Keratinocyte (primary cell): ENCODE measurements at regions not wholly inside any gene's neighbourhood (a gene's known extent, or its start where the extent isn't known, plus 50 kb on each side); places are given as distances from the start of the nearest gene placed in this dataset.

Source experiments
- DNase-seq: peaks from one replicate; pipeline ENCODE4 v3.0.0-alpha.2; 2011; ENCODE audit warnings: low read depth, missing footprints, low spot score
- FAIRE-seq: peaks from 2 replicates; lab custom pipeline; 2011; peaks lifted over from hg19 to GRCh38; lab: Jason Lieb, UNC
- H2AFZ ChIP-seq: 2 replicates; pipeline ENCODE4 v1.6.0; 2012; ENCODE audit warnings: low read length, control low read depth, inconsistent platforms; ENCODE audit not compliant: control insufficient read depth
- H3K27ac ChIP-seq: 2 replicates; pipeline ENCODE4 v1.5.1; 2011; ENCODE audit warnings: low read length; ENCODE audit not compliant: control insufficient read depth, insufficient read depth
- H3K27me3 ChIP-seq: 3 replicates; pipeline ENCODE4 v1.6.0; 2011; ENCODE audit warnings: low read length; ENCODE audit not compliant: control insufficient read depth, insufficient read depth; ENCODE audit errors: extremely low read depth
- H3K36me3 ChIP-seq, 2 experiments: 2 replicates in 1 of 2; 3 replicates in 1 of 2; pipeline ENCODE4 v1.5.1; 2011; ENCODE audit warnings: low read length in 2 of 2, mild to moderate bottlenecking in 1 of 2; ENCODE audit not compliant: control insufficient read depth in 2 of 2, insufficient read depth in 2 of 2; ENCODE audit errors: extremely low read depth in 1 of 2
- H3K4me1 ChIP-seq: 3 replicates; pipeline ENCODE4 v1.5.1; 2011; ENCODE audit warnings: low read length; ENCODE audit not compliant: control insufficient read depth, insufficient read depth; ENCODE audit errors: extremely low read depth
- H3K4me2 ChIP-seq: 3 replicates; pipeline ENCODE4 v1.6.0; 2011; ENCODE audit warnings: low read depth, low read length; ENCODE audit not compliant: control insufficient read depth, insufficient read depth; ENCODE audit errors: extremely low read depth
- H3K4me3 ChIP-seq, 3 experiments: fragments of 200-600 bp in 1 of 3; sonication (generic) in 1 of 3; 2 replicates in 2 of 3; 3 replicates in 1 of 3; pipeline ENCODE4 v1.5.1; 2011 to 2016; ENCODE audit warnings: low read length in 3 of 3, mild to moderate bottlenecking in 3 of 3, control low read depth in 2 of 3, inconsistent platforms in 1 of 3, low read depth in 1 of 3, mixed read lengths in 1 of 3, mixed run types in 1 of 3, moderate library complexity in 1 of 3; ENCODE audit not compliant: control insufficient read depth in 2 of 3, insufficient read depth in 2 of 3; ENCODE audit errors: extremely low read depth in 1 of 3
- H3K79me2 ChIP-seq: 2 replicates; pipeline ENCODE4 v1.6.0; 2012; ENCODE audit warnings: low read length; ENCODE audit not compliant: control insufficient read depth, insufficient read depth
- H3K9ac ChIP-seq: 3 replicates; pipeline ENCODE4 v1.6.0; 2011; ENCODE audit warnings: low read length; ENCODE audit not compliant: control insufficient read depth, insufficient read depth; ENCODE audit errors: extremely low read depth
- H3K9me1 ChIP-seq: 3 replicates; pipeline ENCODE4 v1.6.0; 2011; ENCODE audit warnings: low read length; ENCODE audit not compliant: control insufficient read depth, insufficient read depth; ENCODE audit errors: extremely low read depth
- H3K9me3 ChIP-seq: 2 replicates; pipeline ENCODE4 v1.5.1; 2012; ENCODE audit warnings: low read depth, low read length; ENCODE audit not compliant: control insufficient read depth
- H4K20me1 ChIP-seq: 3 replicates; pipeline ENCODE4 v1.6.0; 2011; ENCODE audit warnings: low read length; ENCODE audit not compliant: control insufficient read depth, insufficient read depth; ENCODE audit errors: extremely low read depth
- EZH2 ChIP-seq: IDR thresholded peaks from one replicate; pipeline ENCODE4 v1.6.1; 2012; ENCODE audit warnings: inconsistent platforms, mild to moderate bottlenecking, low read length, moderate library complexity
- dilution Hi-C: fragments of 300-500 bp; cut with MboI; formaldehyde crosslinking; loops from one replicate; pipeline ENCODE4 v1.7.0; 2020; ENCODE audit warnings: low sequenced_read_pairs; ENCODE audit not compliant: extremely low pct_ligation_motif_present
- TF ChIP-seq, protein P1 (sequence below), 3 experiments: IDR thresholded peaks in 1 of 3; conservative IDR thresholded peaks in 1 of 3; optimal IDR thresholded peaks in 1 of 3; 2 replicates in 2 of 3; 3 replicates in 1 of 3; pipeline versions ENCODE3 to v1.5.1; 2011; ENCODE audit warnings: low read length in 3 of 3, mild to moderate bottlenecking in 3 of 3, moderate library complexity in 2 of 3, control low read depth in 1 of 3, inconsistent platforms in 1 of 3; ENCODE audit not compliant: insufficient read depth in 2 of 3; ENCODE audit errors: extremely low read depth in 1 of 3

- H3K9ac ChIP-seq: no peak overlapping the region
- dilution Hi-C loops: no loop called here
- H3K4me3 ChIP-seq: no peak overlapping the region
- DNase-seq (no peak), FAIRE-seq (no peak)
- H4K20me1 ChIP-seq: no peaks in the 10 kb centered on the region
- H3K27me3 ChIP-seq: no peaks in the 10 kb centered on the region
- H3K4me2 ChIP-seq: no peak overlapping the region
- TF ChIP-seq EZH2: no peak
- TF ChIP-seq, protein P1, sequence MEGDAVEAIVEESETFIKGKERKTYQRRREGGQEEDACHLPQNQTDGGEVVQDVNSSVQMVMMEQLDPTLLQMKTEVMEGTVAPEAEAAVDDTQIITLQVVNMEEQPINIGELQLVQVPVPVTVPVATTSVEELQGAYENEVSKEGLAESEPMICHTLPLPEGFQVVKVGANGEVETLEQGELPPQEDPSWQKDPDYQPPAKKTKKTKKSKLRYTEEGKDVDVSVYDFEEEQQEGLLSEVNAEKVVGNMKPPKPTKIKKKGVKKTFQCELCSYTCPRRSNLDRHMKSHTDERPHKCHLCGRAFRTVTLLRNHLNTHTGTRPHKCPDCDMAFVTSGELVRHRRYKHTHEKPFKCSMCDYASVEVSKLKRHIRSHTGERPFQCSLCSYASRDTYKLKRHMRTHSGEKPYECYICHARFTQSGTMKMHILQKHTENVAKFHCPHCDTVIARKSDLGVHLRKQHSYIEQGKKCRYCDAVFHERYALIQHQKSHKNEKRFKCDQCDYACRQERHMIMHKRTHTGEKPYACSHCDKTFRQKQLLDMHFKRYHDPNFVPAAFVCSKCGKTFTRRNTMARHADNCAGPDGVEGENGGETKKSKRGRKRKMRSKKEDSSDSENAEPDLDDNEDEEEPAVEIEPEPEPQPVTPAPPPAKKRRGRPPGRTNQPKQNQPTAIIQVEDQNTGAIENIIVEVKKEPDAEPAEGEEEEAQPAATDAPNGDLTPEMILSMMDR (optimal IDR thresholded peaks at IDR 0.05 in 1 of 3, IDR thresholded peaks at IDR 0.05 in 1 of 3, conservative IDR thresholded peaks at IDR 0.05 in 1 of 3; ENCODE audit: extremely low read depth in 1 of 3, insufficient read depth in 2 of 3, low read length in 3 of 3): no peak
- no peaks in the 10 kb centered on the region for H3K36me3 ChIP-seq
- no peaks in the 10 kb centered on the region for H3K79me2 ChIP-seq
- no peak overlapping the region for H3K27ac ChIP-seq
- peaks cover 29% of the 10 kb centered on the region for H3K9me3 ChIP-seq
- H3K4me1 ChIP-seq: no peaks in the 10 kb centered on the region
- no peak overlapping the region for H2AFZ ChIP-seq
- H3K9me1 ChIP-seq: no peaks in the 10 kb centered on the region
Observed at GRCh38 chr22:48889887-48890692, 937.6 kb downstream of the BRD1 start.

DNA sequence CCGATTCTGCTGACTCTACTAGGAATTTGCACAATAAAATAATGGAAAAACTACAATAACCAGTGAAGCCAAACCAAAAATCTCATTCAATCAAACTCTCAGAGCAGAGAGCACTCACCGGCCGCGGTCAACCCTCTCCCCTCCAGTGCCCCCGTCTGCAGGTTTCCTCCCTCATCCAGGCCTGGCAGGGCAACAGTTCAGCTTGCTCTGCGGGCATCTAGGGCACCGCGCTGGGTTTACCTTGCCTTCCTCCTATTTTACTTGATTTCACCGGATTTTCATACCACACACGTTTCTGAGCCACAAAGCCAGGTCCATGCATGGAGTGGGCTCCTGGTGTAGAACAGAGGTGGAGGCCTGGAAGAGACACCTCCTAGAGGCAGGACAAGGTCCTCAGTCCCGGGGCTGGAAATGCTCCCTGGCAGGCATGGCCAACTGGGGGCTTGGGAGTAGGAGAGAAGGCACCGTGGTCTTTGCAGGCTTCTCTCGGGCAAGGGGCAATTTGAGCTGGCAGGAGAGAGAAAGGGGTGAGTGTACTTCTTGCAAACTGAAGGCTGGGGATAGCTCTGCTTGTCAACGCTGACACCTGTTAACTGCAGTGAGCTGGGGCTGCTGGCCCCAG, 938.4 kb downstream of the BRD1 start:
- Histone ChIP-seq H3K27ac (no peak overlapping the region), H3K4me1 (no peaks in the 10 kb centered on the region), H4K20me1 (no peaks in the 10 kb centered on the region), H3K27me3 (no peaks in the 10 kb centered on the region), H3K9me1 (no peaks in the 10 kb centered on the region), H3K4me3 (no peak overlapping the region), H3K9me3 (peaks cover 24% of the 10 kb centered on the region), H3K79me2 (no peaks in the 10 kb centered on the region), H3K9ac (no peak overlapping the region), H2AFZ (no peak overlapping the region), H3K36me3 (no peaks in the 10 kb centered on the region), H3K4me2 (no peak overlapping the region)
- no peak for TF ChIP-seq EZH2
- TF ChIP-seq, protein P1 (optimal IDR thresholded peaks at IDR 0.05 in 1 of 3, IDR thresholded peaks at IDR 0.05 in 1 of 3, conservative IDR thresholded peaks at IDR 0.05 in 1 of 3; ENCODE audit: extremely low read depth in 1 of 3, insufficient read depth in 2 of 3, low read length in 3 of 3): no peak
- DNase-seq (no peak), FAIRE-seq (no peak)
- dilution Hi-C loops: no loop called here
